Endodermal cell (in vitro differentiated cells): ENCODE measurements at regions not wholly inside any gene's neighbourhood (a gene's known extent, or its start where the extent isn't known, plus 50 kb on each side); places are given as distances from the start of the nearest gene placed in this dataset.
"Not testable (repeated sequence)": the region's sequence is repeated elsewhere in the genome, so short reads cannot be mapped to it uniquely, and the experiment has no call there.

Experiments
- DNase-seq: peaks from one replicate; pipeline ENCODE4 v3.0.0-alpha.2; 2017
- H3K27ac ChIP-seq: 2 replicates; pipeline ENCODE4 v1.5.1; 2013; ENCODE audit warnings: mild to moderate bottlenecking, low read depth, low read length, moderate library complexity
- H3K27me3 ChIP-seq: 2 replicates; pipeline ENCODE4 v1.6.1; 2013; ENCODE audit warnings: mild to moderate bottlenecking, low read length, moderate library complexity; ENCODE audit not compliant: insufficient read depth, control insufficient read depth, poor library complexity, severe bottlenecking
- H3K36me3 ChIP-seq: 2 replicates; pipeline ENCODE4 v1.7.0; 2013; ENCODE audit warnings: mild to moderate bottlenecking, low read length, moderate library complexity; ENCODE audit not compliant: control insufficient read depth, insufficient read depth
- H3K4me1 ChIP-seq: one replicate; pipeline ENCODE4 v1.7.0; 2013; ENCODE audit warnings: low read length; ENCODE audit not compliant: control insufficient read depth, insufficient read depth
- H3K4me3 ChIP-seq: 2 replicates; pipeline ENCODE4 v1.5.1; 2013; ENCODE audit warnings: mild to moderate bottlenecking, low read length, moderate library complexity
- H3K9ac ChIP-seq: 2 replicates; pipeline ENCODE4 v1.6.1; 2013; ENCODE audit warnings: mild to moderate bottlenecking, low read length, moderate library complexity; ENCODE audit not compliant: poor library complexity, severe bottlenecking; ENCODE audit errors: extremely low read depth
- H3K9me3 ChIP-seq: 2 replicates; pipeline ENCODE4 v1.6.1; 2013; ENCODE audit warnings: mild to moderate bottlenecking, low read length, moderate library complexity; ENCODE audit not compliant: control insufficient read depth
- H3K27ac Mint-ChIP-seq: 2 replicates; pipeline ENCODE4 v1.8.0; 2020; ENCODE audit warnings: mixed read lengths
- H3K27me3 Mint-ChIP-seq: 2 replicates; pipeline ENCODE4 v1.8.0; 2021; ENCODE audit warnings: mild to moderate bottlenecking, mixed read lengths; ENCODE audit not compliant: insufficient read depth
- H3K36me3 Mint-ChIP-seq: 2 replicates; pipeline ENCODE4 v1.8.0; 2020; ENCODE audit warnings: low read depth, mixed read lengths
- H3K4me1 Mint-ChIP-seq: 2 replicates; pipeline ENCODE4 v1.8.0; 2020; ENCODE audit warnings: mixed read lengths
- H3K4me3 Mint-ChIP-seq: 2 replicates; pipeline ENCODE4 v1.8.0; 2020; ENCODE audit warnings: mild to moderate bottlenecking, moderate library complexity, mixed read lengths
- H3K9me3 Mint-ChIP-seq: 2 replicates; pipeline ENCODE4 v1.8.0; 2020; ENCODE audit warnings: mild to moderate bottlenecking, mixed read lengths
- WGBS, 2 experiments: methylation state at CpG; one replicate each; pipeline versions ENCODE4 v1.1.5 to v1.1.7; 2013; ENCODE audit warnings: missing lambda C conversion rate in 2 of 2, mixed read lengths in 1 of 2; ENCODE audit not compliant: insufficient coverage in 1 of 2, insufficient read length in 1 of 2; 5-methylcytosine and 5-hydroxymethylcytosine counted together
- TF ChIP-seq, protein P1 (sequence below): fragments of 200-600 bp; sonication (generic); conservative IDR thresholded peaks from 2 replicates; pipeline ENCODE4 v1.5.0; 2021; ENCODE audit warnings: antibody characterized with exemption, mild to moderate bottlenecking

DNA sequence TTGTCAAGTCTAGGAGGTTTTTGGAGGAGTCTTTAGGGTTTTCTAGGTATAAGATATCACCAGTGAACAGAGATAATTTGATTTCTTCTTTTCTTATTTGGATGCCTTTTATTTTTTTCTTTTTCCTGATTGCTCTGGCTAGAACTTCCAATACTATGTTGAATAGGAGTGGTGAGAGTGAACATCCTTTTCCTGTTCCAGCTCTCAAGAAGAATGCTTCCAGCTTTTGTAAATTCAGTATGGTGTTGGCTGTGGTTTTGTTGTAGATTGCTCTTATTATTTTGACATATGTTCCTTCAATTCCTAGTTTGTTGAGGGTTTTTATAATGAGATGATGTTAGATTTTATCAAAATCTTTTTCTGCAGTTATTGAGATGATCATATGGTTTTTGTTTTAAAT is 165.6 kb upstream of the WDFY3 start:
- no peak for DNase-seq
- Histone ChIP-seq H3K36me3 (no peaks in the 10 kb centered on the region), H3K9ac (no peak overlapping the region), H3K27ac (no peak overlapping the region), H3K4me1 (peaks cover 2% of the 10 kb centered on the region), H3K4me3 (no peak overlapping the region), H3K27me3 (no peaks in the 10 kb centered on the region), H3K9me3 (peaks cover 41% of the 10 kb centered on the region)
- Mint-ChIP-seq H3K27me3 (peaks cover 2% of the 10 kb centered on the region), H3K27ac (no peak overlapping the region), H3K9me3 (peaks cover 65% of the 10 kb centered on the region), H3K4me3 (no peak overlapping the region), H3K4me1 (peaks cover 32% of the 10 kb centered on the region), H3K36me3 (peaks cover 10% of the 10 kb centered on the region)
- TF ChIP-seq, protein P1, sequence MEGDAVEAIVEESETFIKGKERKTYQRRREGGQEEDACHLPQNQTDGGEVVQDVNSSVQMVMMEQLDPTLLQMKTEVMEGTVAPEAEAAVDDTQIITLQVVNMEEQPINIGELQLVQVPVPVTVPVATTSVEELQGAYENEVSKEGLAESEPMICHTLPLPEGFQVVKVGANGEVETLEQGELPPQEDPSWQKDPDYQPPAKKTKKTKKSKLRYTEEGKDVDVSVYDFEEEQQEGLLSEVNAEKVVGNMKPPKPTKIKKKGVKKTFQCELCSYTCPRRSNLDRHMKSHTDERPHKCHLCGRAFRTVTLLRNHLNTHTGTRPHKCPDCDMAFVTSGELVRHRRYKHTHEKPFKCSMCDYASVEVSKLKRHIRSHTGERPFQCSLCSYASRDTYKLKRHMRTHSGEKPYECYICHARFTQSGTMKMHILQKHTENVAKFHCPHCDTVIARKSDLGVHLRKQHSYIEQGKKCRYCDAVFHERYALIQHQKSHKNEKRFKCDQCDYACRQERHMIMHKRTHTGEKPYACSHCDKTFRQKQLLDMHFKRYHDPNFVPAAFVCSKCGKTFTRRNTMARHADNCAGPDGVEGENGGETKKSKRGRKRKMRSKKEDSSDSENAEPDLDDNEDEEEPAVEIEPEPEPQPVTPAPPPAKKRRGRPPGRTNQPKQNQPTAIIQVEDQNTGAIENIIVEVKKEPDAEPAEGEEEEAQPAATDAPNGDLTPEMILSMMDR: no peak

DNA sequence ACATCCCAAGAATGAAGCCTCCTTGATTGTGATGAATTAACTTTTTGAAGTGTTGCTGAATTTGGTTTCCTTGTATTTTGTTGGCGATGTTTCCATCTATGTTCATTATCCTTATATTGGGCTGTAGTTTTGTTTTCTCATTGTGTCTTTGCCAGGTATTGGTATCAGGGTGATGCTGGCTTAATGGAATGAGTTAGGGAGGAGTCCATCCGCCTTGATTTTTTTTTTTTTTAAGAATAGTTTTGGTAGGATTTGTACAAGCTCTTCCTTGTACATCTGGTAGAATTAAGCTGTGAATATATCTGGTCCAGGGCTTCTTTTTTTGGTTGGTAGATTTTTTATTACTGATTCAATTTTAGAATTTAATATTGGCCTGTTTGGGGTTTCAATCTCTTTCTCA is 166.1 kb upstream of the WDFY3 start:
- TF ChIP-seq, protein P1: no peak
- Histone ChIP-seq H3K4me3 (no peak overlapping the region), H3K4me1 (no peaks in the 10 kb centered on the region), H3K27me3 (no peaks in the 10 kb centered on the region), H3K27ac (no peak overlapping the region), H3K9me3 (peaks cover 41% of the 10 kb centered on the region), H3K9ac (no peak overlapping the region), H3K36me3 (no peaks in the 10 kb centered on the region)
- no peak overlapping the region for H3K27ac Mint-ChIP-seq
- H3K4me3 Mint-ChIP-seq: no peak overlapping the region
- peaks cover 2% of the 10 kb centered on the region for H3K27me3 Mint-ChIP-seq
- peaks cover 29% of the 10 kb centered on the region for H3K4me1 Mint-ChIP-seq
- WGBS, 2 experiments: 97 to 100% methylated on average over 1 to 2 of the region's 2 CpGs
- DNase-seq: no peak
- peaks cover 10% of the 10 kb centered on the region for H3K36me3 Mint-ChIP-seq
- H3K9me3 Mint-ChIP-seq: peaks cover 67% of the 10 kb centered on the region

DNA sequence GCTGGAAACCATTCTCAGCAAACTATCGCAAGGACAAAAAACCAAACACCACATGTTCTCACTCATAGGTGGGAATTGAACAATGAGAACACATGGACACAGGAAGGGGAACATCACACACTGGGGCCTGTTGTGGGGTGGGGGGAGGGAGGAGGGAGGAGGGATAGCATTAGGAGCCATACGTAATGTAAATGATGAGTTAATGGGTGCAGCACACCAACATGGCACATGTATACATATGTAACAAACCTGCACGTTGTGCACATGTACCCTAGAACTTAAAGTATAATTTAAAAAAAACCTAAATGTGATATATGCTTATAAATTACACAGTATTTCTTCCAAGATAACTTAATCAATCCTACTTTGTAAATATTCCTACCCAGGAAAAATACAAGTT is 173.3 kb upstream of the WDFY3 start:
- H3K9me3 ChIP-seq: peaks cover 21% of the 10 kb centered on the region
- not testable (repeated sequence) for H3K27ac ChIP-seq, DNase-seq, H3K27me3 ChIP-seq, H3K36me3 ChIP-seq, H3K4me3 ChIP-seq, H3K27me3 Mint-ChIP-seq, H3K4me1 ChIP-seq, H3K27ac Mint-ChIP-seq, H3K9ac ChIP-seq, H3K4me3 Mint-ChIP-seq, H3K36me3 Mint-ChIP-seq, H3K4me1 Mint-ChIP-seq
- WGBS, 2 experiments: no CpG with 5 or more reads among the region's 3 CpGs
- H3K9me3 Mint-ChIP-seq: peaks cover 24% of the 10 kb centered on the region

DNA sequence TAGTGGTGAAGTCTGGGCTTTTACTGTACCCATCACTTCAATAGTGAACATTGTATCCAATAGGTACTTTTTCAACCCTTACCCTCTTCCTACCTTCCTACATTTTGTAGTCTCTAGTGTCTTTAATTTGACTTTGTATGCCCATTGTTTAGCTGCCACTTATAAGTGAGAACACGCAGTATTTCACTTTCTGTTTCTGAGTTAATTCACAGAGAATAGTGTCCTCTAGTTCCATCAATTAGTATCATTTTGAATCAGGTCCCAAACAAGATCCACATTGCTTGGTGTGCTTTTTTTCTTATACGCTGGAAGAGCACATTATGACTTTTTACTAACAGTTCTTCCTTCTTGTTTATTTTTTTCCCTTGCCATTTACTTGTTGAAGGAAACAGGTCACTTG is 176.0 kb upstream of the WDFY3 start:
- Histone ChIP-seq H3K9ac (no peak overlapping the region), H3K4me3 (no peak overlapping the region), H3K4me1 (no peaks in the 10 kb centered on the region), H3K27me3 (no peaks in the 10 kb centered on the region), H3K27ac (no peak overlapping the region), H3K9me3 (no peaks in the 10 kb centered on the region), H3K36me3 (no peaks in the 10 kb centered on the region)
- Mint-ChIP-seq H3K9me3 (peaks cover 4% of the 10 kb centered on the region), H3K27ac (no peak overlapping the region), H3K27me3 (no peaks in the 10 kb centered on the region), H3K36me3 (no peaks in the 10 kb centered on the region), H3K4me3 (no peak overlapping the region), H3K4me1 (peaks cover 1% of the 10 kb centered on the region)
- WGBS, 2 experiments: 94 to 100% methylated on average over 2 of the region's 2 CpGs
- no peak for DNase-seq
- TF ChIP-seq, protein P1: no peak
